Renal pelvis (tissue), 1 donor: ENCODE measurements at regions not wholly inside any gene's neighbourhood (a gene's known extent, or its start where the extent isn't known, plus 50 kb on each side); places are given as distances from the start of the nearest gene placed in this dataset.
A peak's percentile ranks its signal among the peaks of the same experiment; 100 is the strongest.

Source experiments
- DNase-seq: peaks from one replicate; pipeline ENCODE4 v3.0.0-alpha.2; 2013

DNA sequence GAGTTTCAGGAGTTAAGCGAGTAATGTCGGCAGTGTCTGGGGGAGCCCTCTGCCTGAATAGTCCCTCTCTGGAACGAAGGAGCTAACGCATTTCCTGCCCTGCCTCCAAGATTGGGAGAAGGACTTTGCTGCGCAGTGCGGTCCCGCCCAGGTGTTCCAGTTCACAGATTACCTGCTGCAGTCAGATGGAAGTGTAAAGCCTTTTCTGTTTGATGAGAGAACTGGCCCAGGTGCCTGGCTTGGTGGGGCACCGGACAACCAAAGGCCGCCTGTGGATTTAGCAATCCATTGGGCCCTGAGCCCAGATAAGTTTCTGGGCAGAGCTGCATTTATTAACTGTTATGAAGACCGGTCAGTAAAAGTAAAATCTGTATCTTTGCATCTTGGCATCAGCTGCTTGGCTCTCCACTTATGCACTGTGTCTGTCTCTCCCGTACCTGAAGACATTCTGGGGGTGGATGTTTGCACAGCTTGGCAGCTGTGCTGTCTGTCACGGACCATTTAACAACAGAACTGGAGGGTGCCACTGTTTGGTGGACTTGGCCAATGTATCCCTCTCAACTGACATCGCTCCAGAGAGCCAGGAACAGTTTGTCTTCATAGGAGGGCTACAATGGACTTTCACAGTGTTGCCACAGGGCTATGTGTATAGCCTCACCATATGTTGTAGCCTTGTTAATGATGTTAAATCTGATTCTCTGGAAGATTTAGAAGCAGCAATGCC lies 654.7 kb upstream of the ZWINT start:
- DNase-seq: peak; percentile 11

DNA sequence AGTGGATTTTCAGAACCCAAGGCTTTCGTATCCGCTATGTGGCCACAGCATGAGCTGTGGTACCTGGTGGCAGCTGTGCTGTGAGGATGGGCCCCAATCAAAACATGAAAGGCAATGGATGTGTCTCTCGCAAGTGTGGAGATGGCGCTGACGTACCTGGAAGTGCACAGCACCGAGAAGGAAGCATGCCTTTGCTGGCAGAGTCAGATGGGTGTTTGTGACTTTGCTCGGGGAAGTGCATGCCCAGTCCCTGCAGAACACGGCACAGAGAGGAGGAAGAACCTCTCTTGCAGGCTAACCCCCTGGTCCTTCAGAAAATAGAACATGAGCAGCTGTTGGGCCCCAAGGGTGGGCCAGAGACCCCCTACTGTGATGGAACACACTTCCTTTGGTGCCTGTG lies 654.1 kb upstream of the ZWINT start:
- no peak for DNase-seq

DNA sequence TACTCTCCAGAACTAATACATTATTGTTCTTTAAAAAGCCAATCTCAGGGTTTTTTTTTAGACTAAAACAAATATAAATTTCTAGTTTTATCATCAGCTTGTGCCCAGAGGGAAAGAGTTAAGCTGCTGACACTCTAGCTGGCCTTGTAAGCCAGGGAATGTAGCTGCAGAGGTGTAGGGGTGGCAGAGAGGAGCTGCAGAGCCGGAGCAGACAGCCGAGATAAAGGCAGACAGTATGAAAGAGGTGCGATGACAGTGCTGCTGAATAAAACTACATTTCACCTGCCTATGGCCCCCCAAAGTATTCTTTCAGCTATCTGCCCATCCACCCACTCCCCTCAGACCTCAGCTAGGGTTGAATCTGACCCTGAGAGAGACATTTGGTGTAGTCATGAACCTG lies 653.7 kb upstream of the ZWINT start:
- no peak for DNase-seq

DNA sequence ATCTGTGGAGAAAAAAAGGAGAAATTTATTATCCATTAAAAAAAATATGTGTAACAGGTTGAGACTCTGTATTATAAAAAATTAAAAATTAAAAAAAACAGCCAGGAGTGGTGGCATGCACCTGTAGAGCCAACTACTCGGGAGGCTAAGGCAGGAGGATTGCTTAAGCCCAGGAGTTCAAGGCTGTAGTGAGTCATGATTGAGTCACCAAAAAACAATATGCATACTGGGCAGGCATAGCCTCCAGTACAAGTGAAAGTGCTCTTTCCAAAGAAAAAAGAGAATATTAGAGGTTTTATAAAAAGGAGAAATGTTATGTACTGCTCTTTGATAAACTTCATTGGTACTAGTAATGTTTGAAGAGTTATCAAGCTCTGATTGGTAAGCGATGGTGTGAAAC lies 647.1 kb upstream of the ZWINT start:
- no peak for DNase-seq

DNA sequence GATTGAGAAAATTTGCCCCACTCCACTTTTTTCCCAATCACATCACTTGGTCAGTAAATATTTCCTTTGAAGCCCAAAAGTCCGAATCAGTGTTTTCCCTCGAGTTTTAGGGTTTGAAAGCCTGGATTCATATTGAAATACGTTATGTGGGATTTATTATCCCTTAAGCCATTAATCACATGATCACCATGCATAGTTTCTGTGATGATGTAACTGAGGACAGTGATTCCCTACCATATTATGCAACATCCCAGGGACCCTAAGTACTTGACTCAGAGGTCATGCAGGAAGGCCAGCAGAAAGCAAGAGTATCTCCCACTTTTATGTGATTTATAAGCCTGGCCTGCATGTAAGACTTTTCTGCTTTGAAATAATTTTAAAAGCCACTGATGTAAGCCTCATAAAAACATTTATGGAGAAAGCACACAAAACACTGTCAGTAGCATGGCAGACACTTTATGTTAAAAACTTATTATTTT lies 630.6 kb upstream of the ZWINT start:
- DNase-seq: no peak

DNA sequence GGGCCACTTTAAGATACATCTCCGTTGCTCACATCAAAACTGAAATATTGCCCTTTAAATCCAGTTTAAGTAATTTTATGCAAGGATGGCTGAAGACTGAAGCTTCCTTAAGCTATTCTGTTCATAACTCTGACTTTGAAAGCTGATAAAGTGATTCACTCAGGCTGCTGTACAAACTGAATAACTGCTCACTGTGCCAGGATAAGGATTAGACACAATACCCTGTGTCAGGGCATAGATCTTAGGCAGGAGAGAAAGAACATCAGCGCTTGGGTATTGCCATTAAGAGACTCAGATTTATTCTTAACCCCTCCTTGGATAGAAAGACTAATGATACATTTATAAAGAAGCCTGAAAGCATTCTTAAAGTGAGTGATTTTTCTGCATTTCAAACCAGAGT lies 614.5 kb upstream of the ZWINT start:
- DNase-seq: no peak

DNA sequence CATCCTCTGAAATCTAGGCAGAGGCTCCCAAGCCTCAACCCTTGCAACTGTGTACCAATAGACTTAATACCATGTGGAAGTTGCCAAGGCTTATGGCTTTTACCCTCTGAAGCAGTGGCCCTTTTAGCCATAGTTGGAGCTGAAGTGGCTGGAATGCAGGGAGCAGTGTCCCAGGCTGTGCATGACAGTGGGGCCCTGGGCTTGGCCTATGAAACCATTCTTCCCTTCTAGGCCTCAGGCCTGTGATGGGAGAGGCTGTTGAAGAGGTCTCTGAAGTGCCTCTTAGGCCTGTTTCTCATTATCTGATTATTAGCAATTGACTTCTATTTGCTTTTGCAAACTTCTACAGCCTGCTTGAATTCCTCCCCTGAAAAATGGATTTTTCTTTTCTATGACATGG lies 612.7 kb upstream of the ZWINT start:
- no peak for DNase-seq

DNA sequence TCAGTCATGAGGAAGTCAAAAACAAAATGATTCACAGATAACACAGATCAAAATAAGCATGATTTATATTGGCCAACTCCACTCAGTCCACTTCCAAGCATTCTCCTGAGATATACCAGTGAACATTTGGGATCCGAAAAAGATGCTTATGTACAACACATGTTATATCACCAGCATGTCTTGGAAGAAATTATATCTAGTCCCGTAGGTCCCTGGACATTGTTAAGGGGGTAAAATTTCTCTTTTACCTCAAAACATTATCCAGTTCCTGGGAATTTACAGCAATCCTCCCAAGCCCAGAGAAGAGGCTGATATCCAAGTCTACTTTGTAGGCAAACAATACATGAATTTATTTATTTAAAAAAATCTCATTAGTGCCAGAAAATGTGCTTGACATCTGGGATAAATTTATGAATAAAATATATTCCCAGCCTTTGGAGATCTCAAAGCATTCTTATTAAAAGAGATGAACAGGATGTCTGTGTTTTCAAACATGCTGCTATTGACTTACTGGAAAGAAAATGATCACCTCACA lies 582.2 kb upstream of the ZWINT start:
- no peak for DNase-seq

DNA sequence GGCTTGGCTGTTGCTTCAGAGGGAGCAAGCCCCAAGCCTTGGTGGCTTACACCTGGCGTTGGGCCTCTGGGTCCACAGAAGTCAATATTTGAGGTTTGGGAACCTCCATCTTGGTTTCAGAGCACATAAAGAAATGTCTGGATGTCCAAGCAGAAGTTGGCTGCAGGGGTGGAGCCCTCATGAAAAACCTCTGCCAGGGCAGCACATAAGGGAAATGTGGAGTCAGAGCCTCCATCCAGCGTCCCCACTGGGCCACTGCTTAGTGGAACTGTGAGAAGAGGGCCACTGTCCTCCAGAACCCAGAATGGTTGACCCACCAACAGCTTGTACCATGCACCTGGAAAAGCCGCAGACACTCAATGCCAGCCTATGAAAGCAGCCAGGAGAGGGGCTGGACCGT lies 573.5 kb upstream of the ZWINT start:
- DNase-seq: no peak

DNA sequence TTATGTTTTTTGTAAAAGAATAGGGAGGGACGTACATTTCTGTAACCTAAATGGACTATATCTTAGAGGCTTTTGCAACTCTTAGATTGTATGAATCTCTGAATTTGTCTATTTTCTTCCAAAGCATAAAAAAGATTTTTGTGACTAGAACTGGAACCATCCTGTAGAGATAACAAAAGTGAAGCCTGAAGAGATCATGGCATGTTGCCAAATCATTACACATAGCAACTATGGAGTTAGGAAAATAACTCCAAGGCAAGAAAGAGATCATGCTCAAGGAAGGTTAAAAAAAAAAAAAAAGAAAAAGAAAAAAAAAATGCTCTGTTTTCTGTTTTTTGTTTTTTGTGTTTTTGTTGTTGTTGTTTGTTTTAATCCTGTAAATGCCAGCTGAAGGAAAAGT lies 567.7 kb upstream of the ZWINT start:
- no peak for DNase-seq

DNA sequence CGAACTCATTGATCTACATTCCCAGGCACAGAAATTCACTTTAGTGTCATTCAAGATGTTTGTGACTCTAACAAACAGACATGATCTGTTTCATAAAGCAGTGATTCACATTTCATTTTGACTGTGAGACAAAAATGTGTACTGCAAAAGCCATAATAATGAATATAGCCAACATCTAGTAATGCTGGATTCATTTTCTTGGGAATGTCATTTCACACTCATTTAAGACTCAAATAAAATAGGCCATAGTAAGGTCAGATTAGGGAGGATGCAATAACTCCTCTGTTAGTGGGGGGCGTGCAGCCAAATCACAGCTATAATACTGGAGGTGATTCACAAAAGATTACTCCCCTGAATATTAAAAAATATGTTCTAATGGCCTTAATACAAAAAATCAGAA lies 566.6 kb upstream of the ZWINT start:
- DNase-seq: no peak

DNA sequence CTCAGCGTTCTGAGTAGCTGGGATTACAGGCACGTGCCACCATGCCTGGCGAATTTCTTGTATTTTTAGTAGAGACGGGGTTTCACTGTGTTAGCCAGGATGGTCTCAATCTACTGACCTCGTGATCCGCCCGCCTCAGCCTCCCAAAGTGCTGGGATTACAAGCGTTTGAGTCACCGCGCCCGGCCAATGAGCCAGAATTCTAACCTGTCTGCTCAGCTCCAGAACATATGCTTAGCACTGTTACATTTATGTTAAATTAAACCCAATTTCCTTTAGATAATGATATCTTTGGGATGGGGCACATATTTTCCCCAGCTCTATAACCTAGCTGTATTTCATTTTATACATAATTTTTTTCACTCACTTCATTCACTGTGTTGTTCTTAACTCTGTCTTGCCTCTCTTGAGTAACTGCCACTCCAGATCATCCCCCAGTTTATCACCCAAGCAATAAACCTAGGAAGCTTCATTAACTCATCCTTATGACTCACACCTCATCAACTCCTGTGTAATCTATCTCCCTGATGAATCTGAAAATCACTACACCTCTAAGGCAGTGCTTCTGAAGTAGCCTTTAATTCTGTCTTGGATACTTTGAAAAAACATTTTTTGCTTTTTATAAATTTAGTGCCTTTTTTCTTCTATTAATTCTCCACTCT lies 559.7 kb upstream of the ZWINT start:
- peak; percentile 38 for DNase-seq

DNA sequence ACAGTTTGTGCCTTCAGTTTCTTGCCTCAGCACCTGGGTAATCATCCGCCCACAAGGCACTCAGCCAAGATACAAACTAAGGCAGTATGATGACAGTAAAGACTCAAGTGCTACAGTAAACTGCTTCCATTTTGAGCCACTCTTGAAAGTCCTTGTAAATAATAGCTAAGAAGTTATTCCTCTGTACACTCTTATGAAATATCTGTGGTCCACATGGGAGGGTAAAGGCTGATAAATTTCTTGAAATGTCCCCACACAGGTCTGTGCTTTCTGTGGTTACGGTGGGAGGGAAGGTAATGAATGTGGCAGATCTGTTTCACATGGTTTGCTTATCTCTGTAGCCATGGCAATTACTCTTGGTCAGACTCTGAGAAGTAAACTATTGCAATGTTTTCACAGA lies 551.0 kb upstream of the ZWINT start:
- DNase-seq: no peak

DNA sequence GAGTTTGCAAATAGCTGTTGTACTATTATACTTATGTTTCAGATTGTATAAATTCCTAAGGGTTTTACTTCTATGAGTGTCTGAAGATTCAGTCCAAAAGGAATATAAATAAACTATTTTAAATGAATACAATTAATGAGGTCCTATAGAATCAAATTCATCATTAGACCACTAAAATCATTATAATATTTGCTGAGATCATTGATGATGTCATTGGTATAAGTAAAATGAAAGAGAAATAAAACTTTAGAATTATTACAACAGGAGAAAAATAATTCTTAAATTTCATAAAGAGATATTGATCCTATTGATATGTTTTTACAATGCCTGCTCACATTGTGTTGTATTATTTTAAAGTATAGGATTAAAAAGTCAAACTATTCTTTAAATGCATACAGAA lies 544.0 kb upstream of the ZWINT start:
- no peak for DNase-seq

DNA sequence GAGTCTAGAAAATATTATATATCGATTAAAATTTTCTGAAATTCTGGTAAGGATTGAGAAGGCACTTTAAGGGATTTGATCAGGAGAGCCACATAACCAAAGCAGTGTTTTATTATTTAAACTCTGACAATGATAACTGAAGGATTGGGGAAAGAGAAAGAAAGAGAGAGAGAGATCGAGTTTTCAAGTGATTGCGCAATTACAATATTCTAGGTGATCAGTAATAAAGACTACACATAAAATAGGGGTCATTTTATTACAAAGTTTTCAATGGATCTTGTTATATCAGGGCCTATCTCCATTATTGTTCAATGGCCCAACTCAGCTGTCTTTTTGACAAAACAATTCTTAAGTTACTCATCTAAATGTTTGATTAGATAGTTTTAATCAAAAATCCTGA lies 541.5 kb upstream of the ZWINT start:
- no peak for DNase-seq

DNA sequence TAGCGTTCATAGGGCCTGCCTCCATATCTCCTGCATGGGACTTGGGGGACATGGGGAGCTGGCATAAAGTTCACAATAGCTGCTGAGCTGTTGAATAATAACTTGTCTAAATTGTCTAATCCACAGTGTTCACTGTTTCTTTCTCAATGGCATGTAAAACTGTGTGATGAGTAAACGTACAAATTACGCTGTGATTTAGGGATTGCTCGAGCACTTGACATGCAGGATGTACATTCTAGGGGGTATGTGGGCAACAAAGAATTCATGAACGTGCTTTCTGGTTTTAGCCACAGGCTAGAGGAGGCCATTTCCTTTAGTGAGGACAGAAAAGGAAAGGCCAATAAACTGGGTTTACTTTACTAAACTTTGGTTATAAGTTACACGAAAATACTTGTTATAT lies 534.2 kb upstream of the ZWINT start:
- no peak for DNase-seq

DNA sequence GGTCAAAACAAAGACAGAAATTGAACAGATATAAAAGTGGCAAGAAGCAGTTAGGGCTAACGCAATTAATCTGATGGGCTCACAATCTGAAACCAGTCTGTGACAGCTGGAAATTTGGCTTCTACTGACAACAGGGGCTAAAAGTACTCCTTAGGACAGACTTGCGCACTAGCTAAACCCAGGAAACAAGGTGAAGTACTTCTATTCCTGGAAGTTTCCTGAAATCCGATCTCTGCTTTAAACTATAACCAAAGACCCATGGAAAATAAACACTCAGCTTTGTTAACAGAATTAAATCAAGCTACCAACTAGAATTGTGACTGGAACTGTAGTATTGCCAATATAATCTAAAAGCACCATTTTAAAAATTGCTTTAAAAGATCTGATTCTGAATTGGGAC lies 520.2 kb upstream of the ZWINT start:
- DNase-seq: peak; percentile 15

DNA sequence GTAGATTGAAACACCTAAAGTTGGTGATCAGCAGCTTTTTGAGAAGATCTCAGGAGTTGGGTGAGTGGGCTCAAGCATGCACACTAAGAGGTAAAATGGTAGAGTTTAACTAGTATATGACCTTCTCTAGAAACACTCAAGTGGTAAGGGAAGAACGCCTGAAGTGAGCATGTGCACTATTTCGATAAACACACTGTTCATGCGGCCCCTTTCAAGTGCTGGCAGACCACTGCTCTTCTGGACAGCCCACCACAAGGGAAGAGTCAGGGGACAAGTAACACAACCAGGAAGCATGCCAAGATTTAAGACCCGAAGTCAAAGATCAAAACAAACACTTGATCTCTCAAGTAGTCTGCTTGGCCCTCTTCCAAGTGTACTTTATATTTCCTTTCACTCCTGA lies 519.5 kb upstream of the ZWINT start:
- DNase-seq: peak; percentile 26

DNA sequence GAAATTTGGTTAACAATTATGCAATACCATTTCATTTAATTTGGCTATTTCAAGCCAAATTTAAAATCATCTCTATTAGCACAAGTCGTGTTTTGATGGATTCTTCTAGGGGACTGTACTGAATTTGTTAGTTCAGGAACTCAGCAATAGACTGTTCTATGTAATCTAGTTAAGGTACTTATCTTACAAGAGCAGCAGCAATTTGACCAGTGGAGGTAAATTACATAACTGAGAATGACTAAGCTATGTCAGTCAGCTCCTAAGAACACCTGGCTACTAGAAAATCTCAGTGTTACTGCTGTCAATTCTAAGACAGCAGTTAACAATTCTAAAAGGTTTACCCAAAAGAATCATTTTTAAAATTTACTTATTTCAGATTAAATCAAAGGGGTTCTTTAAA lies 513.9 kb upstream of the ZWINT start:
- DNase-seq: no peak

DNA sequence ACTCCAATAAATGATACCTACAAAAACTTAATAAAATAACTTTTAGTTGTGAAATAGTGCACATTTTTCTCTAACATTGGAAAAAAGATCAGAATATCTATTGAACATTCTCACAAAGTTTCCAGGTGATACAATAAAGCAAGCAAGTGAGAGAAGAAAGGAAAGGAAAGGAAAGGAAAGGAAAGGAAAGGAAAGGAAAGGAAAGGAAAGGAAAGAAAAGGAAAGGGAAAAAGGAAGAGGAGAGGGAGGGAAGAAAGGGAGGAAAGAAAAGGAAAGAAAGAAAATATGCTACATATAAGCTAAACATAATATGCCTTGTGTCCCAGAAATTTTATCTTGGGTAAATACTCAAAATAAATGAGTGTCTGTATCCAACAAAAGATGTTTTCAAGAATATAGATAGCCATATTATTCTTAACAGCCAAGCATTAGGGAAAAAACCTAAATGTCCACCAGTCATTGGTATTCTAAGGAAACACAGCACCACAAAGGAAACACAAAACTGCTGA lies 510.2 kb upstream of the ZWINT start:
- DNase-seq: no peak

DNA sequence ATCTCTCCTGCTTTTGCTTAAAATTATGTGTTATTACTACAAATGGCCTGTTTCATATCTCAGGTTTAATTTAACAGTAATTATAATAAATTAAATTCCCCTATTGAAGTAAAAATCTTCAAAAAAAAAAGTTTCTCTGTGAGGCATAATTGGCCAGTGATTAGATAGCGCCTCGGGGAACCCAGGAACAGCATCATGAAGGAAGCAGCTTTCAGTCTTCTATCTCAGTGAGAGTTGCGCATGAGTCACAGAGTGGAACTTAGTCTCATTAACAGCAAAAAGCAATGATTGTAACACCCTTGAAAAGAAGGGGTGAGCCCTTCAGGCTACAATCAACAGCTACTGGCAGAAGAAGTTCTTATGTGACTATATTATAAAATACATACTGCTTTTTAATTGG lies 506.2 kb upstream of the ZWINT start:
- DNase-seq: no peak

DNA sequence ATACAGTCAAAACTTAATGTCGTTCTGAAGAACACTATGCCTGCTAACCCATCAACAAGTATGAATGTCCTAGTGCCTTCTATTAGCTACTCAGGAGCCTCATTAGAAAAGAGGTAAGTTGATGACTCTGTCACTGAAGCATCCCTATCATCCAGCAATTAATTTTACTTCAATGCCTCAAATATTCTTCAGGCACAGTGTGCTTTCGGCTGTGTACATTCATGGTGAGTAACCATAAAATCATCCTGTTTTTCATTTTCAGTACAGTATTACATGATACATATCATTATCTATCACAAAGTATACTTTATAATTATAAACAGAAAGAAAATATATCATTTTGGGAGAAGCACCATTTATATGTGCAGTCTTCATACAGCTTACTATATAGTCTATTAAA lies 495.5 kb upstream of the ZWINT start:
- DNase-seq: no peak

DNA sequence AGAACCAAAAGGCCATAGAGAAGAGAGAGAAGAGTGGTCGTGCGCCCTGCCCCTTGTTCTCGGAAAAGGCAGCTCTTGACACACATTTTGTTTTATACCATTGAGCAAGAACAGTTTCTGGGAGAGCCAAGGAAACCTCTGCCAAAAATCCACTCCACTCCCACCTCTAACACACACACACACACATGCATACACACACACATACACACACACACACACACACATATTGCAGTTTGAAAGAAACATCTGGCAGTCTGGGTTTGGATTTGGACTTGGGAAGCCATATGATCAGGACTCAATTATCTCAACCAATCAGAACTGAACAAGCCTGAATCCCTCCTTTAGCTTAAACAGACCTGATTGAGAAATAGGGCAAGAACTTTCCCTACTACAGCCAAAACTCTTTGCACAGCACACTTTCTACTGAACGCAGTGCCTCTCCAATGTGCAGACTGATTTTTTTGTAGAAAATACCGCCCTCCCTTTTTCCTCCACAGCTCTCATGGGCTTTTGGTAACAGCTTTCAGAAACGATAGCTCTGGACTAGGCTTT lies 484.0 kb upstream of the ZWINT start:
- no peak for DNase-seq
